ENCODE measurements at regions not wholly inside any gene's neighbourhood (a gene's known extent, or its start where the extent isn't known, plus 50 kb on each side); places are given as distances from the start of the nearest gene placed in this dataset.

DNA sequence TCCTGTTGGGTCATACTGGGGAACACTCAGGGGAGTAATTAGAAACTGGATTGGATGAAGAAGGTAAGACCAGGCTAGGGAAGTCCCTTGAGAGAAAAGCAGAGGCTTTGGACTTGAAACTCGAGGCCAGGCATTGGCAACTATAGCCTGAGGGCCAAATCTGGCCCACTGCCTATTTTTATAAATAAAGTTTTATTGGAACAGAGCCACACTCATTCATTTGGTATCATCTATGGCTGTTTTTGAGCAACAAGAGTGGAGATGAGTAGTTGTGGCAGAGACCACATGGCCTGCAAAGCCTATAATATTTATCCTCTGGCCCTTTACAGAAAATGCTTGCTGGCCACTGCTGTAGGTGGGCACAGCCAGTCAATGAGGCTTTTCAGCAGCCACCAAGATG lies 301.4 kb downstream of the UACA start:
- TF ChIP-seq, protein P1, sequence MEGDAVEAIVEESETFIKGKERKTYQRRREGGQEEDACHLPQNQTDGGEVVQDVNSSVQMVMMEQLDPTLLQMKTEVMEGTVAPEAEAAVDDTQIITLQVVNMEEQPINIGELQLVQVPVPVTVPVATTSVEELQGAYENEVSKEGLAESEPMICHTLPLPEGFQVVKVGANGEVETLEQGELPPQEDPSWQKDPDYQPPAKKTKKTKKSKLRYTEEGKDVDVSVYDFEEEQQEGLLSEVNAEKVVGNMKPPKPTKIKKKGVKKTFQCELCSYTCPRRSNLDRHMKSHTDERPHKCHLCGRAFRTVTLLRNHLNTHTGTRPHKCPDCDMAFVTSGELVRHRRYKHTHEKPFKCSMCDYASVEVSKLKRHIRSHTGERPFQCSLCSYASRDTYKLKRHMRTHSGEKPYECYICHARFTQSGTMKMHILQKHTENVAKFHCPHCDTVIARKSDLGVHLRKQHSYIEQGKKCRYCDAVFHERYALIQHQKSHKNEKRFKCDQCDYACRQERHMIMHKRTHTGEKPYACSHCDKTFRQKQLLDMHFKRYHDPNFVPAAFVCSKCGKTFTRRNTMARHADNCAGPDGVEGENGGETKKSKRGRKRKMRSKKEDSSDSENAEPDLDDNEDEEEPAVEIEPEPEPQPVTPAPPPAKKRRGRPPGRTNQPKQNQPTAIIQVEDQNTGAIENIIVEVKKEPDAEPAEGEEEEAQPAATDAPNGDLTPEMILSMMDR (IDR thresholded peaks at IDR 0.05) = no peak
- TF ChIP-seq POLR2A (IDR thresholded peaks at IDR 0.05) = no peak
